Ectodermal cell (in vitro differentiated cells): ENCODE measurements at regions not wholly inside any gene's neighbourhood (a gene's known extent, or its start where the extent isn't known, plus 50 kb on each side); places are given as distances from the start of the nearest gene placed in this dataset.
"Not testable (repeated sequence)": the region's sequence is repeated elsewhere in the genome, so short reads cannot be mapped to it uniquely, and the experiment has no call there.

ENCODE experiments used
- H3K27ac ChIP-seq: 2 replicates; pipeline ENCODE4 v1.7.0; 2013; ENCODE audit warnings: mild to moderate bottlenecking, low read depth, low read length; ENCODE audit not compliant: insufficient read depth, poor library complexity, severe bottlenecking
- H3K27me3 ChIP-seq: 2 replicates; pipeline ENCODE4 v1.7.0; 2013; ENCODE audit warnings: mild to moderate bottlenecking, low read length; ENCODE audit not compliant: insufficient read depth, control insufficient read depth, poor library complexity, severe bottlenecking
- H3K36me3 ChIP-seq: one replicate; pipeline ENCODE4 v1.7.0; 2013; ENCODE audit warnings: low read length; ENCODE audit not compliant: control insufficient read depth, insufficient read depth
- H3K4me1 ChIP-seq: one replicate; pipeline ENCODE4 v1.7.0; 2013; ENCODE audit warnings: low read length; ENCODE audit not compliant: control insufficient read depth, insufficient read depth
- H3K4me3 ChIP-seq: 2 replicates; pipeline ENCODE4 v1.7.0; 2013; ENCODE audit warnings: low read depth, low read length, control low read depth; ENCODE audit not compliant: insufficient read depth
- H3K9me3 ChIP-seq: 2 replicates; pipeline ENCODE4 v1.7.0; 2013; ENCODE audit warnings: mild to moderate bottlenecking, low read length, moderate library complexity; ENCODE audit not compliant: control insufficient read depth
- WGBS, 2 experiments: methylation state at CpG; one replicate each; pipeline ENCODE4 v1.1.7; 2013; ENCODE audit warnings: missing lambda C conversion rate in 2 of 2; 5-methylcytosine and 5-hydroxymethylcytosine counted together

GRCh38 chr4:181838253-181838652, 404.9 kb upstream of the TENM3 start:
- no peak overlapping the region for H3K4me3 ChIP-seq
- WGBS, 2 experiments: 93% methylated on average over 3 of the region's 3 CpGs
- no peaks in the 10 kb centered on the region for H3K36me3 ChIP-seq

GRCh38 chr4:181843797-181844196, 399.4 kb upstream of the TENM3 start:
- not testable (repeated sequence) for H3K4me1 ChIP-seq, H3K36me3 ChIP-seq, H3K4me3 ChIP-seq, H3K27me3 ChIP-seq, H3K27ac ChIP-seq, H3K9me3 ChIP-seq
- WGBS, 2 experiments: 90 to 93% methylated on average over 14 of the region's 14 CpGs

More at GRCh38 chr4:181838253-181838652, 404.9 kb upstream of the TENM3 start:
- H3K9me3 ChIP-seq: no peaks in the 10 kb centered on the region
- H3K27ac ChIP-seq: no peak overlapping the region
- H3K4me1 ChIP-seq: no peaks in the 10 kb centered on the region
- H3K27me3 ChIP-seq: no peaks in the 10 kb centered on the region

GRCh38 chr4:181845617-181846016, 397.6 kb upstream of the TENM3 start:
- no peaks in the 10 kb centered on the region for H3K4me1 ChIP-seq

GRCh38 chr4:181846934-181847333, 396.3 kb upstream of the TENM3 start:
- Histone ChIP-seq H3K4me1 (no peaks in the 10 kb centered on the region), H3K36me3 (no peaks in the 10 kb centered on the region), H3K9me3 (no peaks in the 10 kb centered on the region), H3K27ac (no peak overlapping the region), H3K27me3 (no peaks in the 10 kb centered on the region), H3K4me3 (no peak overlapping the region)
- 94 to 95% methylated on average over 3 to 4 of the region's 4 CpGs for WGBS, 2 experiments

More at GRCh38 chr4:181845617-181846016, 397.6 kb upstream of the TENM3 start:
- 90 to 96% methylated on average over 3 of the region's 3 CpGs for WGBS, 2 experiments
- H3K9me3 ChIP-seq: no peaks in the 10 kb centered on the region
- H3K27ac ChIP-seq: no peak overlapping the region
- H3K36me3 ChIP-seq: no peaks in the 10 kb centered on the region
- no peaks in the 10 kb centered on the region for H3K27me3 ChIP-seq
- no peak overlapping the region for H3K4me3 ChIP-seq

GRCh38 chr4:181848357-181848756, 394.8 kb upstream of the TENM3 start:
- H3K4me1 ChIP-seq: no peaks in the 10 kb centered on the region
- H3K4me3 ChIP-seq: no peak overlapping the region
- H3K36me3 ChIP-seq: no peaks in the 10 kb centered on the region
- no peaks in the 10 kb centered on the region for H3K9me3 ChIP-seq
- no peaks in the 10 kb centered on the region for H3K27me3 ChIP-seq
- H3K27ac ChIP-seq: no peak overlapping the region
- 95 to 98% methylated on average over 3 to 4 of the region's 6 CpGs for WGBS, 2 experiments

- no peaks in the 10 kb centered on the region for H3K9me3 ChIP-seq
These were observed 393.7 kb upstream of the TENM3 start for GRCh38 chr4:181849472-181849871.

GRCh38 chr4:181853881-181854511, 389.2 kb upstream of the TENM3 start:
- Histone ChIP-seq H3K4me1 (no peaks in the 10 kb centered on the region), H3K36me3 (no peaks in the 10 kb centered on the region), H3K27me3 (no peaks in the 10 kb centered on the region), H3K27ac (no peak overlapping the region), H3K9me3 (no peaks in the 10 kb centered on the region), H3K4me3 (no peak overlapping the region)
- WGBS, 2 experiments: 88 to 94% methylated on average over 4 to 6 of the region's 6 CpGs

More at GRCh38 chr4:181849472-181849871, 393.7 kb upstream of the TENM3 start:
- Histone ChIP-seq H3K4me3 (no peak overlapping the region), H3K27me3 (no peaks in the 10 kb centered on the region), H3K4me1 (no peaks in the 10 kb centered on the region), H3K27ac (no peak overlapping the region), H3K36me3 (no peaks in the 10 kb centered on the region)
- 90 to 96% methylated on average over 1 to 2 of the region's 2 CpGs for WGBS, 2 experiments

GRCh38 chr4:181855307-181855706, 387.9 kb upstream of the TENM3 start:
- H3K4me3 ChIP-seq: no peak overlapping the region
- no peaks in the 10 kb centered on the region for H3K4me1 ChIP-seq
- 100% methylated on average over 1 of the region's 1 CpG for WGBS, 2 experiments
- no peak overlapping the region for H3K27ac ChIP-seq
- no peaks in the 10 kb centered on the region for H3K36me3 ChIP-seq
- no peaks in the 10 kb centered on the region for H3K27me3 ChIP-seq
- H3K9me3 ChIP-seq: no peaks in the 10 kb centered on the region

GRCh38 chr4:181857471-181857870, 385.7 kb upstream of the TENM3 start:
- not testable (repeated sequence) for H3K36me3 ChIP-seq, H3K9me3 ChIP-seq
- WGBS, 2 experiments: 83 to 100% methylated on average over 1 of the region's 1 CpG

GRCh38 chr4:181858741-181859140, 384.5 kb upstream of the TENM3 start:
- no peaks in the 10 kb centered on the region for H3K9me3 ChIP-seq
- H3K4me1 ChIP-seq: no peaks in the 10 kb centered on the region
- no peak overlapping the region for H3K4me3 ChIP-seq
- no peak overlapping the region for H3K27ac ChIP-seq
- no peaks in the 10 kb centered on the region for H3K36me3 ChIP-seq
- WGBS, 2 experiments: 95 to 98% methylated on average over 3 of the region's 4 CpGs
- no peaks in the 10 kb centered on the region for H3K27me3 ChIP-seq

More at GRCh38 chr4:181857471-181857870, 385.7 kb upstream of the TENM3 start:
- not testable (repeated sequence) for H3K4me1 ChIP-seq, H3K27me3 ChIP-seq, H3K27ac ChIP-seq, H3K4me3 ChIP-seq
